ENCODE measurements at regions not wholly inside any gene's neighbourhood (a gene's known extent, or its start where the extent isn't known, plus 50 kb on each side); places are given as distances from the start of the nearest gene placed in this dataset.

DNA sequence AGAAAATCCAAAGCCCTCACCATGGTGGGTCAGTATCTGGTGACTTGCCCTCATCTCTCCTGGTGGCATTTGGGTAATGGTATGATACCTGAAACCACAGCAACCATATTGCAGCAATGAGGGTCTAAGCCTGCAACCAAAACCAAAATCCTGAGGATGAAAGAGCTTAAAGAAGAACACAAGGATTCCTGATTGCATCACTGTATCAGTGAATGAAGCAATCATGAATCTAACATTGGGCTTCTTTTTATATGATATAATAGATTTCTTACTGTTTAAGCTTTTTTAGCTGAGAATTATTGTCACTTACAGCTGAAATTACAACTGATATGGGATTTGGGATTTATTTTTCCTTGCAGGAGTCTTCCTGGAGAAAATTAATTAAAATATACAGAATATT, 269.9 kb downstream of the MEF2C start:
- no peaks in the 10 kb centered on the region for H3K4me1 ChIP-seq
- DNase-seq: no peak

DNA sequence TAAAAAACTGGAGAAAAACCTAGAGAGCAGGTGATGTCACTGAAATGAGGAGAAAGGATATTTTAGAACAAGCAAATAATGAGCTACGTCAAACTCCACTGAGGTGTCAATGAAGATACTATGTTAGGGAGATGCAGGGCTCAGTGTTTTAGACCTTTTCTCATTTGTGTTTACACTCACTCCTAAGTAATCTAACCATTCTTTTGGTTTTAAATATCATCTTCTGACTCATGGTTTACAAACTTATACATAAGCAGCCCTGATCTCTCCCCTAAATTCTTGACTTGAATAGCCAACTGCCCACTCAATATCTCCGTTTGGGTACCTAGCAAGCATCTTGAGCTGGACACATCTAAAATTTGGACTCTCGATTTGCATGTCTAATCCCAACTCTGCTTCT, 272.4 kb downstream of the MEF2C start:
- intact Hi-C loops (cut with DNase I): no loop called here
- Histone ChIP-seq H3K4me3 (replicated peaks in 1 of 3) (no peak overlapping the region), H3K36me3 (no peaks in the 10 kb centered on the region), H3K4me1 (no peaks in the 10 kb centered on the region), H3K27me3 (no peaks in the 10 kb centered on the region), H3K27ac (no peak overlapping the region), H3K9me3 (no peaks in the 10 kb centered on the region)
- DNase-seq: no peak
- no peak for TF ChIP-seq POLR2A (IDR thresholded peaks at IDR 0.05)
- TF ChIP-seq, protein P1, sequence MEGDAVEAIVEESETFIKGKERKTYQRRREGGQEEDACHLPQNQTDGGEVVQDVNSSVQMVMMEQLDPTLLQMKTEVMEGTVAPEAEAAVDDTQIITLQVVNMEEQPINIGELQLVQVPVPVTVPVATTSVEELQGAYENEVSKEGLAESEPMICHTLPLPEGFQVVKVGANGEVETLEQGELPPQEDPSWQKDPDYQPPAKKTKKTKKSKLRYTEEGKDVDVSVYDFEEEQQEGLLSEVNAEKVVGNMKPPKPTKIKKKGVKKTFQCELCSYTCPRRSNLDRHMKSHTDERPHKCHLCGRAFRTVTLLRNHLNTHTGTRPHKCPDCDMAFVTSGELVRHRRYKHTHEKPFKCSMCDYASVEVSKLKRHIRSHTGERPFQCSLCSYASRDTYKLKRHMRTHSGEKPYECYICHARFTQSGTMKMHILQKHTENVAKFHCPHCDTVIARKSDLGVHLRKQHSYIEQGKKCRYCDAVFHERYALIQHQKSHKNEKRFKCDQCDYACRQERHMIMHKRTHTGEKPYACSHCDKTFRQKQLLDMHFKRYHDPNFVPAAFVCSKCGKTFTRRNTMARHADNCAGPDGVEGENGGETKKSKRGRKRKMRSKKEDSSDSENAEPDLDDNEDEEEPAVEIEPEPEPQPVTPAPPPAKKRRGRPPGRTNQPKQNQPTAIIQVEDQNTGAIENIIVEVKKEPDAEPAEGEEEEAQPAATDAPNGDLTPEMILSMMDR (IDR thresholded peaks at IDR 0.05): no peak
- WGBS, 2 donors: 89 to 90% methylated on average over 3 of the region's 3 CpGs

More for the DNA sequence above, 269.9 kb downstream of the MEF2C start:
- Histone ChIP-seq H3K27ac (no peak overlapping the region), H3K36me3 (no peaks in the 10 kb centered on the region), H3K4me3 (replicated peaks in 1 of 3) (no peak overlapping the region), H3K27me3 (no peaks in the 10 kb centered on the region), H3K9me3 (no peaks in the 10 kb centered on the region)
- TF ChIP-seq POLR2A (IDR thresholded peaks at IDR 0.05): no peak
- TF ChIP-seq, protein P1 (IDR thresholded peaks at IDR 0.05): no peak
- intact Hi-C loops (cut with DNase I): no loop called here

DNA sequence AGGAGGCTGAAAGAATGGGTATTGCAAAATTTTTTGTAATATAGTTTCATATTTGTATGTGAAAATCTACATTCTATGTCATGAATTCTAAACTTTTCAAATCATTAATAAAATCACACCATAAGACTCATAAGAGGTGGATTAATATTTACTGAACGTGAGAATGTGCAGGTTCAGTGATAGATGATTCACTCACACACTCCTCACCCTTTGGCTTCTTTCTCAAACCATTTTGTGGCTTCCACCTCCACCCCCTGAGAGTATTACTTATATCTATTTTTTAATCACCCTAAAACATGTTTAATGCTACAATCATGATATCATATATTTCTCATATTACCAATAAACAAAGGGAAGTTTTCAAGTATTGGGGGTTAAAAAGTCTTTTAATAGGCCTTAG, 275.5 kb downstream of the MEF2C start:
- Histone ChIP-seq H3K9me3 (no peaks in the 10 kb centered on the region), H3K4me1 (no peaks in the 10 kb centered on the region), H3K27me3 (no peaks in the 10 kb centered on the region), H3K27ac (no peak overlapping the region), H3K4me3 (replicated peaks in 1 of 3) (no peak overlapping the region), H3K36me3 (no peaks in the 10 kb centered on the region)
- TF ChIP-seq, protein P1 (IDR thresholded peaks at IDR 0.05): no peak
- TF ChIP-seq POLR2A (IDR thresholded peaks at IDR 0.05): no peak
- 70 to 75% methylated on average over 1 of the region's 1 CpG for WGBS, 2 donors
- no peak for DNase-seq
- intact Hi-C loops (cut with DNase I): no loop called here

DNA sequence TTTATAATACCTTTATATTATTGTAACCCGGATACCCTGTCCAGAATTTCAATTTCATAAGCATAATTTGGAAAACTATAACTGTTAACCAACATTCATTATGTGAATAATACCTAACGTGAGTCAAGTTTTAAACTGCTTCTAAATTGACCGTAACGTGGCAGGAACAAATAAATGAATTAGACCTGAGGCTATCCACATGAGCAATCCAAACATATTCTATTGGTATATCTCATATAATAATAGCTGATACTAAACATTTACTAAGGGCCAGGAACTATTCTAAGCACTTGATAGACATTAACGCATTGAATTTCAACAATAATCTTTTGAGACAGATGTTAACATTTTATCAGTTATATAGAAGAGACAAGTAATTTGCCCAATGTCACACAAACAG, 276.4 kb downstream of the MEF2C start:
- DNase-seq: no peak
- no peaks in the 10 kb centered on the region for H3K27me3 ChIP-seq
- no peaks in the 10 kb centered on the region for H3K36me3 ChIP-seq
- intact Hi-C loops (cut with DNase I): no loop called here
- WGBS, 2 donors: 90 to 93% methylated on average over 5 of the region's 5 CpGs
- H3K4me1 ChIP-seq: no peaks in the 10 kb centered on the region
- H3K27ac ChIP-seq: no peak overlapping the region
- no peak overlapping the region for H3K4me3 ChIP-seq (replicated peaks in 1 of 3)
- no peaks in the 10 kb centered on the region for H3K9me3 ChIP-seq
- TF ChIP-seq, protein P1 (IDR thresholded peaks at IDR 0.05): no peak
- no peak for TF ChIP-seq POLR2A (IDR thresholded peaks at IDR 0.05)

DNA sequence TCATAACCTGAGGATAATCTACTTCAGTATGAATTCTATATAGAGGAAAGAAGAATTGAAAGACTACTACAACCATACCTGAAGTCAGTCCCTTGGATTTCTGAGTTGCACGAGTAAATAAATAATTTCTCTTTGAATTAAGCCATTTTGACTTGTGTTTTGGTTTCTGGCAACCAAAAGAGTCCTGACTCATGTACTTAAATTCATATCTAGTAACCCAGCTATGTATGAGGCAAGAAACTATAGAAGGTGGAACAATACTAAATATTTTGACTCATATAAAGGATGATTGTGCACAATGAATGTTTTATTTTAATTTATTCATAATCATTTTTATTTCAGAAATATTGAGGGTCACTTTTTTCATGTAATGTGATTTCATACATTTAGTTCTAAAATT, 276.8 kb downstream of the MEF2C start:
- TF ChIP-seq, protein P1 (IDR thresholded peaks at IDR 0.05): no peak
- no peak for TF ChIP-seq POLR2A (IDR thresholded peaks at IDR 0.05)
- Histone ChIP-seq H3K4me3 (replicated peaks in 1 of 3) (no peak overlapping the region), H3K27me3 (no peaks in the 10 kb centered on the region), H3K4me1 (no peaks in the 10 kb centered on the region), H3K9me3 (no peaks in the 10 kb centered on the region), H3K36me3 (no peaks in the 10 kb centered on the region), H3K27ac (no peak overlapping the region)
- intact Hi-C loops (cut with DNase I): no loop called here
- no peak for DNase-seq
- 82 to 90% methylated on average over 1 of the region's 1 CpG for WGBS, 2 donors

Data from thyroid gland (tissue), 4 donors.